ENCODE measurements at regions not wholly inside any gene's neighbourhood (a gene's known extent, or its start where the extent isn't known, plus 50 kb on each side); places are given as distances from the start of the nearest gene placed in this dataset.

- no peaks in the 10 kb centered on the region for H3K4me1 ChIP-seq
- H3K27ac ChIP-seq: no peak overlapping the region
- intact Hi-C loops (cut with DNase I; ENCODE audit: low total_unique reads): no loop called here
- peaks cover 0 to 14% of the 10 kb centered on the region in 2 donors for H3K27me3 ChIP-seq
- H3K4me3 ChIP-seq: no peak overlapping the region
- DNase-seq (ENCODE audit: low spot score in 2 of 2): no peak
- no peak for TF ChIP-seq POLR2A (IDR thresholded peaks at IDR 0.05)
- TF ChIP-seq POLR2AphosphoS5 (IDR thresholded peaks at IDR 0.05): no peak
- no peak for TF ChIP-seq CTCF (IDR thresholded peaks at IDR 0.05)
- no peaks in the 10 kb centered on the region for H3K36me3 ChIP-seq
- H3K9me3 ChIP-seq: no peaks in the 10 kb centered on the region
Measured at GRCh38 chr14:100666851-100667250, 59.8 kb upstream of the DLK1 start.

GRCh38 chr14:100667656-100668055 lies 59.0 kb upstream of the DLK1 start:
- DNase-seq (ENCODE audit: low spot score in 2 of 2): no peak
- TF ChIP-seq CTCF (IDR thresholded peaks at IDR 0.05) (no peak), POLR2A (IDR thresholded peaks at IDR 0.05) (no peak), POLR2AphosphoS5 (IDR thresholded peaks at IDR 0.05) (no peak)
- no peaks in the 10 kb centered on the region for H3K4me1 ChIP-seq
- no peaks in the 10 kb centered on the region for H3K9me3 ChIP-seq
- H3K4me3 ChIP-seq: no peak overlapping the region
- H3K36me3 ChIP-seq: no peaks in the 10 kb centered on the region
- H3K27ac ChIP-seq: no peak overlapping the region
- intact Hi-C loops (cut with DNase I; ENCODE audit: low total_unique reads): no loop called here
- peaks cover 0 to 19% of the 10 kb centered on the region in 2 donors for H3K27me3 ChIP-seq

DNA sequence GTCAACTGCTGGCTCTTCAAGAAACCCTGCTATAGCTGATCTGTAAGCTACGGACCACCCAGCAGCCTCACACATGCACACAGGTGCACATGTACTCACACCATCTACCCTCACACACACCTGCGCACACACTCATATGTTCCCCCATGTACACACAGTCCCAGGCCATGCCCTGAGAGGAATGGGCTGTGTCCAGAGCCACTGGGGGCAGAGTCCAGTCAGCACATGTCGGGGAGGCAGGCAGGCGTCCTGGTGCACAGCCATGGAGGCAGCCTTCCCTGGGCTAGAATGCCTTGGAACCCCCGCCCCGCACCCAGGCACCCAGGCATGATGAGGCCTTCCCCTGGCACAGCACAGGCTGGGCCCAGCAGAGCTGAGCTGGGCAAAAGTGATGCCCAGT lies 58.3 kb upstream of the DLK1 start:
- no peaks in the 10 kb centered on the region for H3K9me3 ChIP-seq
- TF ChIP-seq CTCF (IDR thresholded peaks at IDR 0.05): no peak
- no peak for TF ChIP-seq POLR2AphosphoS5 (IDR thresholded peaks at IDR 0.05)
- TF ChIP-seq POLR2A (IDR thresholded peaks at IDR 0.05): no peak
- no peak for DNase-seq (ENCODE audit: low spot score in 2 of 2)
- intact Hi-C loops (cut with DNase I; ENCODE audit: low total_unique reads): no loop called here
- no peak overlapping the region for H3K4me3 ChIP-seq
- no peak overlapping the region for H3K27ac ChIP-seq
- H3K36me3 ChIP-seq: no peaks in the 10 kb centered on the region
- peaks cover 0 to 19% of the 10 kb centered on the region in 2 donors for H3K27me3 ChIP-seq
- no peaks in the 10 kb centered on the region for H3K4me1 ChIP-seq

DNA sequence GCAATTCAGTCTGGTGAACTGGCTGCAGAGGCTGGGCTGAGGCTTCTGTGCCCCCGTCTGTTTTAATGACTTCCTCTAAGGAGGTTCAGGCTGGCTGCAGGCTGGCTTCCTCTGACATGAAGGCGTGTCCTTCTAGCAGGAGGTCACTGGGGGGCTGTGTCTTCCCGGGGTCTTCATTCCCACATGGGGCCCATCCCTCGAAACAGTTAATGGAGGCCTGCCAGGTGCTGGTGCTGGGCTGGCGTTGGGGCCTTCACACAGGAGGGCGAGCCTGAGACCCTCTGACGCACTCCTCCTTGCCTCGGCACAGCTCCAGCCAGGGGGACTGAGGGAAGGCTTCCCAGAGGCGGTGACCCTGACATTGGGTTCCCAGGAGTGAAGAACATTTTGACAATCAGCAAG lies 57.7 kb upstream of the DLK1 start:
- intact Hi-C loops (cut with DNase I; ENCODE audit: low total_unique reads): no loop called here
- H3K27me3 ChIP-seq: peaks cover 0 to 19% of the 10 kb centered on the region in 2 donors
- DNase-seq (ENCODE audit: low spot score in 2 of 2): no peak
- H3K4me3 ChIP-seq: no peak overlapping the region
- TF ChIP-seq POLR2AphosphoS5 (IDR thresholded peaks at IDR 0.05): no peak
- H3K4me1 ChIP-seq: no peaks in the 10 kb centered on the region
- H3K9me3 ChIP-seq: no peaks in the 10 kb centered on the region
- H3K36me3 ChIP-seq: no peaks in the 10 kb centered on the region
- no peak overlapping the region for H3K27ac ChIP-seq

- no peak overlapping the region for H3K27ac ChIP-seq
- intact Hi-C loops (cut with DNase I; ENCODE audit: low total_unique reads): no loop called here
- no peaks in the 10 kb centered on the region for H3K36me3 ChIP-seq
- no peaks in the 10 kb centered on the region for H3K4me1 ChIP-seq
- H3K27me3 ChIP-seq: peaks cover 0 to 19% of the 10 kb centered on the region in 2 donors
- no peak for DNase-seq (ENCODE audit: low spot score in 2 of 2)
- no peak overlapping the region for H3K4me3 ChIP-seq
- no peaks in the 10 kb centered on the region for H3K9me3 ChIP-seq
- TF ChIP-seq POLR2A (IDR thresholded peaks at IDR 0.05) (no peak), POLR2AphosphoS5 (IDR thresholded peaks at IDR 0.05) (no peak), CTCF (IDR thresholded peaks at IDR 0.05) (no peak)
Measured at GRCh38 chr14:100669468-100669867, 57.2 kb upstream of the DLK1 start.

Measured in breast epithelium (tissue), 4 donors.